Esophagus (tissue), 2 donors: ENCODE measurements at regions not wholly inside any gene's neighbourhood (a gene's known extent, or its start where the extent isn't known, plus 50 kb on each side); places are given as distances from the start of the nearest gene placed in this dataset.

Experiments
- H3K27ac ChIP-seq, 2 donors: one replicate each; pipeline ENCODE4 v1.5.1; 2013; ENCODE audit warnings: low read depth in 2 of 2, mild to moderate bottlenecking in 2 of 2, inconsistent platforms in 1 of 2, low read length in 1 of 2, moderate library complexity in 1 of 2
- H3K27me3 ChIP-seq, 2 donors: one replicate each; pipeline ENCODE4 v1.6.1; 2013; ENCODE audit warnings: low read length in 2 of 2, control low read depth in 1 of 2, mild to moderate bottlenecking in 1 of 2; ENCODE audit not compliant: insufficient read depth in 2 of 2, control insufficient read depth in 1 of 2
- H3K36me3 ChIP-seq, 2 donors: one replicate each; pipeline ENCODE4 v1.6.1; 2013; ENCODE audit warnings: low read length in 1 of 2; ENCODE audit not compliant: control insufficient read depth in 2 of 2, insufficient read depth in 2 of 2
- H3K4me1 ChIP-seq, 2 donors: one replicate each; pipeline ENCODE4 v1.6.1; 2013; ENCODE audit warnings: low read length in 1 of 2; ENCODE audit not compliant: control insufficient read depth in 2 of 2, insufficient read depth in 2 of 2
- H3K4me3 ChIP-seq, 2 donors: one replicate each; pipeline ENCODE4 v1.5.1; 2013; ENCODE audit warnings: low read length in 2 of 2, mild to moderate bottlenecking in 2 of 2, low read depth in 1 of 2, moderate library complexity in 1 of 2
- H3K9me3 ChIP-seq, 2 donors: one replicate each; pipeline ENCODE4 v1.6.1; 2013; ENCODE audit warnings: mild to moderate bottlenecking in 2 of 2, low read depth in 1 of 2, low read length in 1 of 2, moderate library complexity in 1 of 2; ENCODE audit not compliant: control insufficient read depth in 2 of 2, insufficient read depth in 1 of 2
- WGBS, 2 donors: extraction: QIAGEN DNeasy Blood & Tissue Kit; methylation state at CpG; one replicate each; pipeline ENCODE4 v1.1.7; 2013; 5-methylcytosine and 5-hydroxymethylcytosine counted together
- donor health status: healthy with polysubstance abuse.
- donor health status: Bipolar disorder and iron deficiency.

DNA sequence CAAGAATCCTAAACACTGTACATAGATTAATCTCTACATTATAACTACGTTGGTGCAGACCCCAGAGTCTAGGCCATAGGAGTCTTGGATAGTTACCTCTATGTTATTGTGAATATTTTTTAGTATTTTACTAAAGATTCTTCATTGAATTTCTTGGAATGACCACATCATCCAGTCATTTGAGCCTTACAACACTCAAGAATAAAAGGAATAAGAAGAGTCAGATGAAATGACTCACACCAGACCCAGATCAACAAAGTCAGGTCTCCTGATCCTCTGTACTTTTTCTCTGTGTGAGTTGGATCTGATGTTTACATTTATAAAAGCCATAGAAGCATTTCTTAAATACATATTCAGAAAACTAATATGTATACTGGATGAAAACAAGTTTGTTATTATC is 179.2 kb upstream of the ARHGAP20 start:
- WGBS, 2 donors: 82 to 90% methylated on average over 1 of the region's 1 CpG
- Histone ChIP-seq H3K27me3 (no peaks in the 10 kb centered on the region), H3K27ac (no peak overlapping the region), H3K9me3 (no peaks in the 10 kb centered on the region), H3K36me3 (no peaks in the 10 kb centered on the region), H3K4me3 (no peak overlapping the region), H3K4me1 (no peaks in the 10 kb centered on the region)

DNA sequence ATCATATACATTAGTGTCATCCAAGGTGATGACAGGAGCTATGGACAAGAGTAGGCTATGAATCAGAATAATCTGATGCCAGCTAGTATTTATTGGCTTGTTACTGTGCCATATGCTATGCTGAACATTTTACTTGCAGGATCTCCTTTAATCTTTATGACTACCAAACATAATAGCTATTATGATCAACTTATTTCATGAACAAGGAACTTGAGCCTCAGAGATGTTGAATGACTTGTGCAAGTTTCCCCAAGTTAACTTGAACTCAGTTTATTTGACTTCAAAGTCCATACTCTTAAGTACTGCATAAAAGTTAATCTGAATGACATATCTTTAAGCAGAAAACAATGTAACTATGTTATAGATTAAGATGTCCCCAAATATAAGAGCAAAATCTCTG is 178.8 kb upstream of the ARHGAP20 start:
- Histone ChIP-seq H3K36me3 (no peaks in the 10 kb centered on the region), H3K27ac (no peak overlapping the region), H3K9me3 (no peaks in the 10 kb centered on the region), H3K4me1 (no peaks in the 10 kb centered on the region), H3K4me3 (no peak overlapping the region), H3K27me3 (no peaks in the 10 kb centered on the region)

DNA sequence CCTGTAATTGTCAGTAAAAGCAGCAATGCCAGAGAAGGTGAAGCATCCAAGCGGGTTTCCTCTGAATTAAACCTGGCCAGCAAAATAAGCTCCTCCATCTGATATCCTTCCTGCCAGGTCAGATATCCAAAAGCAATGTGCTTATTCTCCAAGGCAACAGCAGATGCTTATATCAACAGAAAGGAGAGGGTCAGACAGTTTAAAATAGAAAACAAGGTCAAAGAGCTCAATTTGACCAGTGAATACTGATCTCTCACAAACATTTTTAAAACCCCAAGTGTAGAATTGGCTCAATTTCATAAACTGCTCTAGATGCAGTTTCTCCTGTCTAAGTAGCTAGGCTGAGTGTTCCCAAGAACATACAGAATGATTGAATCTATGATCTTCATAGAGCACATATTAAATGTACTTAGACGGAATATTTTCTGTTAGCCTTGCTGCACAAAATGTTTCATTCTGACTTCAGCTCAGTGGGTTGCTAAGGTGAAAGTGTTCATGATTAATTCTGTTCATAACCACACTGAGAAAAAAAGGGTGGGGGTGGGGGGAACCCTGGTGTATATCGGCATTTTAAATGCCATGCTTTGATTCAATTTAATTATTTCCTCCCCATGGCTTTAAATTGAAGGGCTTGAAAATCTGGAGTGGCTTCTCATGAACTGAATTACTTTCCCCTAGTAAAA is 174.2 kb upstream of the ARHGAP20 start:
- H3K27ac ChIP-seq: no peak overlapping the region
- H3K4me1 ChIP-seq: no peaks in the 10 kb centered on the region
- H3K36me3 ChIP-seq: no peaks in the 10 kb centered on the region
- WGBS, 2 donors: 62 to 71% methylated on average over 3 of the region's 3 CpGs
- H3K4me3 ChIP-seq: no peak overlapping the region
- H3K9me3 ChIP-seq: no peaks in the 10 kb centered on the region
- no peaks in the 10 kb centered on the region for H3K27me3 ChIP-seq

DNA sequence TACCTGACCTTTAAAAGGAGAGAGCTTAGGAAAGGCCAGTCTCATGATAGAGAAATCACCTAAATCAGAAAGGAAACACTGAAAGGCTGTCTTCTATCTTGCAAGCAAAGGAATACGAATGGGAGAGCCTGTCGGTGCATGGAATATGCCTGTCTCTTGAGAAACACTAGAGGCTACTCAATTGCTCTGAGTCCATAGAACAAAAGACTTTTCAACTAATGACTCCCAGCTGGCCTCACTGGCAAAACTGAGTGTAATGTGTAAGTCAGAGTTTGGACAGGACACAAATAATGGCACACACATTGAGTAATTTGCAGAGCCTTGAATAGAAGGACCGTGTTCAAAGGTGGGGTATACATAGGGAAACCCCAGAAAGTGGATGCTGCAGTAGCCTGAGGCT is 171.0 kb upstream of the ARHGAP20 start:
- Histone ChIP-seq H3K27ac (no peak overlapping the region), H3K27me3 (no peaks in the 10 kb centered on the region), H3K9me3 (no peaks in the 10 kb centered on the region), H3K4me3 (no peak overlapping the region), H3K36me3 (no peaks in the 10 kb centered on the region), H3K4me1 (no peaks in the 10 kb centered on the region)
- WGBS, 2 donors: 58 to 65% methylated on average over 3 of the region's 3 CpGs

DNA sequence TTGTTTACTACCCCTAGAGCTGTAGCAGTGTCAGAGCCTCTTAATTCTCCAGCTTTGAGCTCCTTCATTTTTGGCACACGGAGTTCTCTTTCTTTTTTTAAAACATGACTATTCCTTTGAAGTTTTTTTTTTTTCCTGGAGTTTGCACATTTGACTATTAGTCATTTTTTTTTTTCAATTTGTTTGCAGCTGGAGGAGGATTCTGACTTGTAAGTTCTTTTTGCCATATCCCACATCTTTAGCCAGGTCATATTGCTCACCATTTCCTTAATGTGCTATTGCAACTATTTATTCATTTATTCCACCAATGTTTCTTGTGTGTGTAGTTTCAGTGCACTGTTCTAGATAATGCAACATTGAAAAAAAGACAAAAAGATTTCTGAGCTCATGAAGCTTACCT is 166.3 kb upstream of the ARHGAP20 start:
- Histone ChIP-seq H3K36me3 (no peaks in the 10 kb centered on the region), H3K27me3 (no peaks in the 10 kb centered on the region), H3K27ac (no peak overlapping the region), H3K4me1 (peaks cover 0 to 2% of the 10 kb centered on the region in 2 donors), H3K4me3 (no peak overlapping the region), H3K9me3 (no peaks in the 10 kb centered on the region)
- 26 to 54% methylated on average over 1 of the region's 1 CpG for WGBS, 2 donors

DNA sequence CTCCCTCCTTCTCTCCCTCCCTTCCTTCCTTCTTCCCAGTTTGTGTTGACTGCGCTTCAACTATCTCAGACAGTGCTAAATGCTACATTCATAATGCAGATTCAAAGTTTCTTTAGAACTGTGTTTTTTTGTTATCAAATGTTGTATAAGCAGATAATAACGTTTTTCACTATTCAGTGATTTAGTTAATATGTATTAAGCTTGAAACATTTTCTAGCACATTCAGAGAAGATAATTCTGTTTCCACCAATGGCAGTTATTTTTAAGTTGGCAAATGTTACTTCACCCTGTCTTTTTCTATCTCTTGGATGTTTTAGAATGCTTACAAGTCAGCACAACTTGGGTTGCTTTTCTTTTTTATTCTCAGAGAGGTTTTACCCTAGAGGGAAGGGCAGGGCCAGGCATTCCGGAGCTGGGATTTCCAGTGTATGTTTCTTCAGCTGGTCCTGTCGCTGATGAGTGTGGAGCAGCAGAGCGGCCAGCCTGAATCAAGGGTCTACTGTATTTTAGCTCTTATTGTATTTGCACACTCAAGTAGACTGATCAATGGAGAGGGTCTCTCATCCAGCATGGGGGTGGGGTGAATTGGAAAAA is 162.3 kb upstream of the ARHGAP20 start:
- WGBS, 2 donors: 36 to 43% methylated on average over 5 of the region's 5 CpGs
- H3K4me3 ChIP-seq: no peak overlapping the region

DNA sequence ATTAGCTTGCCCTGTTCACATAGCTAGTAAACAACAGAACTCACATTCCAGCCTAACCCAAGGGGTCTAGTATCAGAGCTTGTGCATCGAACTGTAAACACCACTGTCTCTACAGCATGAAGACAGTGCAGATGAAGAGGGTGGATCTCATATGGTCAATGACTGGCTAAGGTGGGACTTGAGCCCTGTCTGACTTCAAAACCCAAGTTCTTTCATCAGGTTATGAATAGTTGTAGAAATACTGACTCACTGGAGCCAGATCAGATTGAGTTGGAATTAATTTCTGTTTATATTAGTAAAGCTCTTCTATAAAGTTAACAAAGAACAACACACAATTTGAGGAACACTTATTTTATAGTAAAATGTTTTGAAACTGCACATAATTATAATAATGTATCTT is 161.7 kb upstream of the ARHGAP20 start:
- Histone ChIP-seq H3K4me1 (peaks cover 0 to 2% of the 10 kb centered on the region in 2 donors), H3K27me3 (no peaks in the 10 kb centered on the region), H3K4me3 (no peak overlapping the region), H3K9me3 (no peaks in the 10 kb centered on the region), H3K36me3 (no peaks in the 10 kb centered on the region), H3K27ac (no peak overlapping the region)
- WGBS, 2 donors: 78 to 86% methylated on average over 1 of the region's 1 CpG

More for the DNA sequence above, 162.3 kb upstream of the ARHGAP20 start:
- Histone ChIP-seq H3K9me3 (no peaks in the 10 kb centered on the region), H3K27me3 (no peaks in the 10 kb centered on the region), H3K27ac (no peak overlapping the region), H3K36me3 (no peaks in the 10 kb centered on the region), H3K4me1 (peaks cover 0 to 2% of the 10 kb centered on the region in 2 donors)

DNA sequence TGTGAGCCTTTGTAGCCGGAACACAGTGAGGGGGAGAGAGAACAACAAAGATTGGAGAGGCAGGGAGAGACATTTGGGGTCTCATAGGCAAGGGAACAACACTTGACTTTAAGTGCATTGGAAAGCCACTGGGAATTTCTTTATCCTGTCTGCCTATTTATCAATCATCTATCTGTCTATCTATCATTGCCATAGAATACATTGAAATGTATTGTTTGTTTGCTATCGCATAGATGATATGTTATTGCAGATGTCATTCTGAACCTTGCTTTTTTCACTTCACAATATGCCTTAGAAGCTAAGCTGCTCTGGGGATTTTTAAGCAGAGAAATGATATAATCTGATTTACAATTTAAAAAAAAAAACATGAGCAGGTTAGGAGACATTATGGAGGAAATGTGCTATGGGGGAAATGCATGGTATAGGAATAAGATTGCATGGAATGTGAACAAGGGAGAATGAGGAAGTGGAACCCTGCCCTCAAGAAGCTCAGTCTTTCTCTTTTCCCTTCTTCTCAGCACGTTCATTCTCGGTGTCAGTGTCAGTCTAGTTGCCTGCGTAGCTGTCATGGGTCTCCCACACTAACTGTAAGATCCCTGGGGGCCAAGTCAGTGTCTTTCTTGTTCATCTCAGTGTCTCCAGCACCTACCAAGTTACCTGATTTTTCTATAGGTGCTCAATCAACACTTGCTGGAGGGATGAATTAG is 158.7 kb upstream of the ARHGAP20 start:
- Histone ChIP-seq H3K36me3 (no peaks in the 10 kb centered on the region), H3K27ac (no peak overlapping the region), H3K27me3 (no peaks in the 10 kb centered on the region), H3K9me3 (no peaks in the 10 kb centered on the region), H3K4me3 (no peak overlapping the region), H3K4me1 (peaks cover 4 to 7% of the 10 kb centered on the region in 2 donors)
- 79 to 89% methylated on average over 5 of the region's 5 CpGs for WGBS, 2 donors

DNA sequence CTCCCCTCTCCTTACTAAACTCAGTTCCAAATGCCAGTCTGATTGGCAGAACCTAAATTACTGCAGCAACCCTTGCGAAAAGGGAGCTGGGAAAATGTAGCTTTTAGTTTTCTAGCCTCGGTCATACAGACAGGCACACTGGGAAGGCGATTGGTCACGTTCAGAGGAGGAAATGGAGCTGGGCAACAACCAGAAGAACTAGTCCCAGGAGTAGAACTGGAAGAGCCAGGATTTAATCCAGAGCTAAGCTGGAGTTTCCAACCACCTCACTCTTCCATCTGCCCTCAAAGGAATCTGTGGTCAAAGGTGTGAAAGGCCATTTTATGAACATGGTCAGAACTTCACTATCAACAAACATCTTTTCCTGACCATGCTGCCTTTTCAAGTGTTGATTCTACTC is 155.7 kb upstream of the ARHGAP20 start:
- H3K4me1 ChIP-seq: peaks cover 4 to 5% of the 10 kb centered on the region in 2 donors
- H3K9me3 ChIP-seq: no peaks in the 10 kb centered on the region
- no peaks in the 10 kb centered on the region for H3K27me3 ChIP-seq
- H3K27ac ChIP-seq: peak overlapping the region in 1 of 2 donors; percentile 59
- WGBS, 2 donors: 81% methylated on average over 4 of the region's 4 CpGs
- no peaks in the 10 kb centered on the region for H3K36me3 ChIP-seq
- no peak overlapping the region for H3K4me3 ChIP-seq
